Sigmoid colon (tissue), 6 donors: ENCODE measurements at regions not wholly inside any gene's neighbourhood (a gene's known extent, or its start where the extent isn't known, plus 50 kb on each side); places are given as distances from the start of the nearest gene placed in this dataset.

ENCODE experiments used
- DNase-seq: peaks from one replicate; pipeline ENCODE4 v3.0.0-alpha.2; 2019
- H3K27ac ChIP-seq, 4 donors: fragments of 200-600 bp; sonication (generic); one replicate each; pipeline ENCODE4 v1.5.1; 2016 to 2019; ENCODE audit warnings: mild to moderate bottlenecking in 1 of 4
- H3K27me3 ChIP-seq, 3 donors: fragments of 200-600 bp; sonication (generic); one replicate each; pipeline ENCODE4 v1.5.1; 2019; ENCODE audit warnings: mild to moderate bottlenecking in 1 of 3
- H3K36me3 ChIP-seq, 4 donors: fragments of 200-600 bp; sonication (generic); one replicate each; pipeline ENCODE4 v1.5.1; 2016 to 2019
- H3K4me1 ChIP-seq, 4 donors: fragments of 200-600 bp; sonication (generic); one replicate each; pipeline ENCODE4 v1.5.1; 2017 to 2019
- H3K4me3 ChIP-seq, 4 donors: fragments of 200-600 bp; sonication (generic); one replicate each; pipeline ENCODE4 v1.5.1; 2017 to 2019; ENCODE audit warnings: mild to moderate bottlenecking in 2 of 4, moderate library complexity in 1 of 4
- H3K9me3 ChIP-seq, 4 donors: fragments of 200-600 bp in 3 of 4; sonication (generic) in 3 of 4; one replicate each; pipeline versions ENCODE4 v1.5.1 to v1.6.1; 2013 to 2019
- CTCF ChIP-seq, 4 experiments: fragments of 450-650 bp in 3 of 4; fragments of 200-600 bp in 1 of 4; IDR thresholded peaks; one replicate each; pipeline ENCODE4 v1.5.1; 2016 to 2019; ENCODE audit warnings: antibody characterized with exemption in 4 of 4, mild to moderate bottlenecking in 3 of 4, moderate library complexity in 2 of 4
- EP300 ChIP-seq, 4 donors: sonication (generic); formaldehyde crosslinking; IDR thresholded peaks; one replicate each; pipeline ENCODE4 v1.6.1; 2017; ENCODE audit warnings: antibody characterized with exemption in 4 of 4
- POLR2A ChIP-seq, 2 donors: fragments of 450-650 bp; IDR thresholded peaks; one replicate each; pipeline ENCODE4 v1.6.1; 2016; ENCODE audit warnings: antibody characterized with exemption in 2 of 2, mild to moderate bottlenecking in 2 of 2, moderate library complexity in 2 of 2
- POLR2AphosphoS5 ChIP-seq, 4 donors: sonication (generic); formaldehyde crosslinking; IDR thresholded peaks; one replicate each; pipeline ENCODE4 v1.6.1; 2017; ENCODE audit warnings: antibody characterized with exemption in 4 of 4
- WGBS, 2 donors: extraction: QIAGEN DNeasy Blood & Tissue Kit; methylation state at CpG; one replicate each; pipeline ENCODE4 v1.1.7; 2013; 5-methylcytosine and 5-hydroxymethylcytosine counted together
- intact Hi-C: fragments of 100-400 bp; cut with DNase I; formaldehyde crosslinking; loops from one replicate; pipeline ENCODE4 v1.15.1; 2023
- donor health status: healthy with polysubstance abuse.
- donor health status: healthy.

- 73 to 82% methylated on average over 4 of the region's 4 CpGs for WGBS, 2 donors
- Histone ChIP-seq H3K4me3 (no peak overlapping the region), H3K36me3 (no peaks in the 10 kb centered on the region), H3K4me1 (no peaks in the 10 kb centered on the region), H3K27me3 (no peaks in the 10 kb centered on the region), H3K27ac (no peak overlapping the region), H3K9me3 (no peaks in the 10 kb centered on the region)
- DNase-seq: no peak
- TF ChIP-seq EP300 (IDR thresholded peaks at IDR 0.05) (no peak), CTCF (IDR thresholded peaks at IDR 0.05) (no peak), POLR2AphosphoS5 (IDR thresholded peaks at IDR 0.05) (no peak), POLR2A (IDR thresholded peaks at IDR 0.05) (no peak)
- intact Hi-C loops: no loop called here
Observed at GRCh38 chr11:87493516-87493915, 455.8 kb downstream of the TMEM135 start.

GRCh38 chr11:87491381-87491780 is 453.6 kb downstream of the TMEM135 start:
- TF ChIP-seq POLR2AphosphoS5 (IDR thresholded peaks at IDR 0.05) (no peak), POLR2A (IDR thresholded peaks at IDR 0.05) (no peak)
- intact Hi-C loops: no loop called here
- no peak for DNase-seq
- Histone ChIP-seq H3K27me3 (no peaks in the 10 kb centered on the region), H3K36me3 (no peaks in the 10 kb centered on the region), H3K4me3 (no peak overlapping the region), H3K4me1 (no peaks in the 10 kb centered on the region), H3K9me3 (no peaks in the 10 kb centered on the region), H3K27ac (no peak overlapping the region)
- WGBS, 2 donors: 19 to 65% methylated on average over 3 of the region's 3 CpGs

GRCh38 chr11:87490671-87491070 is 452.9 kb downstream of the TMEM135 start:
- DNase-seq: no peak
- no peaks in the 10 kb centered on the region for H3K27me3 ChIP-seq
- no peaks in the 10 kb centered on the region for H3K36me3 ChIP-seq
- intact Hi-C loops: no loop called here
- no peak overlapping the region for H3K4me3 ChIP-seq
- no peaks in the 10 kb centered on the region for H3K9me3 ChIP-seq
- no peak for TF ChIP-seq POLR2A (IDR thresholded peaks at IDR 0.05)
- no peak for TF ChIP-seq EP300 (IDR thresholded peaks at IDR 0.05)
- no peak for TF ChIP-seq POLR2AphosphoS5 (IDR thresholded peaks at IDR 0.05)
- TF ChIP-seq CTCF (IDR thresholded peaks at IDR 0.05): no peak
- no peak overlapping the region for H3K27ac ChIP-seq
- no peaks in the 10 kb centered on the region for H3K4me1 ChIP-seq

- DNase-seq: no peak
- H3K4me1 ChIP-seq: no peaks in the 10 kb centered on the region
- no peak overlapping the region for H3K27ac ChIP-seq
- 94% methylated on average over 3 of the region's 3 CpGs for WGBS, 2 donors
- H3K36me3 ChIP-seq: no peaks in the 10 kb centered on the region
- no peaks in the 10 kb centered on the region for H3K27me3 ChIP-seq
- intact Hi-C loops: no loop called here
- TF ChIP-seq CTCF (IDR thresholded peaks at IDR 0.05): no peak
- no peaks in the 10 kb centered on the region for H3K9me3 ChIP-seq
- no peak overlapping the region for H3K4me3 ChIP-seq
Observed at GRCh38 chr11:87484566-87484965, 446.8 kb downstream of the TMEM135 start.

GRCh38 chr11:87477321-87477720 is 439.6 kb downstream of the TMEM135 start:
- Histone ChIP-seq H3K4me1 (no peaks in the 10 kb centered on the region), H3K4me3 (no peak overlapping the region), H3K27ac (no peak overlapping the region), H3K9me3 (no peaks in the 10 kb centered on the region), H3K27me3 (no peaks in the 10 kb centered on the region), H3K36me3 (no peaks in the 10 kb centered on the region)
- DNase-seq: no peak
- 65 to 79% methylated on average over 2 of the region's 2 CpGs for WGBS, 2 donors
- intact Hi-C loops: no loop called here
- no peak for TF ChIP-seq EP300 (IDR thresholded peaks at IDR 0.05)
- TF ChIP-seq CTCF (IDR thresholded peaks at IDR 0.05): no peak
- no peak for TF ChIP-seq POLR2A (IDR thresholded peaks at IDR 0.05)
- no peak for TF ChIP-seq POLR2AphosphoS5 (IDR thresholded peaks at IDR 0.05)
